SK-N-MC (cell line): ENCODE measurements at regions not wholly inside any gene's neighbourhood (a gene's known extent, or its start where the extent isn't known, plus 50 kb on each side); places are given as distances from the start of the nearest gene placed in this dataset.
"Not testable (repeated sequence)": the region's sequence is repeated elsewhere in the genome, so short reads cannot be mapped to it uniquely, and the experiment has no call there.

Source experiments
- DNase-seq: peaks from one replicate; pipeline ENCODE4 v3.0.0-alpha.2; 2011; ENCODE audit warnings: low read depth, low spot score
- H3K27ac ChIP-seq: fragments of 200-600 bp; sonication (generic); 2 replicates; pipeline ENCODE4 v1.5.1; 2016; ENCODE audit warnings: mixed run types
- H3K36me3 ChIP-seq: fragments of 200-600 bp; sonication (generic); 2 replicates; pipeline ENCODE4 v1.6.1; 2017; ENCODE audit warnings: antibody characterized with exemption, low read length, mixed read lengths; ENCODE audit not compliant: insufficient read depth
- H3K4me3 ChIP-seq: fragments of 200-600 bp; sonication (generic); 2 replicates; pipeline ENCODE4 v1.5.1; 2016
- H3K9ac ChIP-seq: fragments of 200-600 bp; sonication (generic); 2 replicates; pipeline ENCODE4 v1.8.0; 2017; ENCODE audit warnings: mixed run types, mixed read lengths; ENCODE audit not compliant: insufficient read length
- H3K9me3 ChIP-seq: fragments of 200-600 bp; sonication (generic); 2 replicates; pipeline ENCODE4 v1.6.1; 2017; ENCODE audit warnings: low read depth, mild to moderate bottlenecking, antibody characterized with exemption, low read length, moderate library complexity, mixed read lengths
- EZH2 ChIP-seq: fragments of 200-600 bp; sonication (generic); IDR thresholded peaks from one replicate; pipeline ENCODE4 v1.6.1; 2017; ENCODE audit warnings: antibody characterized with exemption
- FOXP2 ChIP-seq: optimal IDR thresholded peaks from 2 replicates; pipeline ENCODE3; 2011; ENCODE audit warnings: mild to moderate bottlenecking, moderate library complexity; ENCODE audit not compliant: insufficient read depth; ENCODE audit errors: extremely low read length, control extremely low read depth
- POLR2AphosphoS5 ChIP-seq: IDR thresholded peaks from 2 replicates; pipeline ENCODE4 v1.6.1; 2012; ENCODE audit warnings: mild to moderate bottlenecking, low read depth, low read length, borderline replicate concordance

DNA sequence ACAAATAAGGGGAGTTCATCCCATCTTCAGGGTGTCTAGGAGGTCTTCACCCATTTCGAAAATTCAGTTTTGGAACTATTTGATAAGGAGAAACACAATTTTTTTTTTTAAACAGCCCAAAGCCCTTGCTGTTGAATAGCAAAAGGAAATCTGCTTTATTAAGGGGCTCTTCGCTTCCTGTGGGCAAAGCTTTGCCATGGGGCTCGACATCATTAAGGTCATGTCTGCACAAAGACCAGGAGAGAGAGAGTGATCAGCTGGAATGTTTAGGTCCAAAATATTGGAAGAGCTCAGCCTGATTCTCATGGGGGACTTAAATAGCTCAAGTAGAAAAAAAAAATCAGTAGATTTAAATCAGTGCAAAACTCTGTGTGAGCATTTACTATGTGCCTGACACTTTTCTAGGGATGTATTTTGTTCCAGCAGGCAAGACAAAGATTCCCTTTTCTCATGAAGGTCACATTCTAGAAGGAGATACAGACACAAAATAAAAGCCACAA is 564.6 kb upstream of the KLF4 start:
- DNase-seq, result no peak
- Histone ChIP-seq H3K27ac (no peak overlapping the region), H3K9ac (no peak overlapping the region), H3K9me3 (no peaks in the 10 kb centered on the region), H3K36me3 (no peaks in the 10 kb centered on the region), H3K4me3 (no peak overlapping the region)
- TF ChIP-seq POLR2AphosphoS5 (no peak), FOXP2 (no peak), EZH2 (no peak)

DNA sequence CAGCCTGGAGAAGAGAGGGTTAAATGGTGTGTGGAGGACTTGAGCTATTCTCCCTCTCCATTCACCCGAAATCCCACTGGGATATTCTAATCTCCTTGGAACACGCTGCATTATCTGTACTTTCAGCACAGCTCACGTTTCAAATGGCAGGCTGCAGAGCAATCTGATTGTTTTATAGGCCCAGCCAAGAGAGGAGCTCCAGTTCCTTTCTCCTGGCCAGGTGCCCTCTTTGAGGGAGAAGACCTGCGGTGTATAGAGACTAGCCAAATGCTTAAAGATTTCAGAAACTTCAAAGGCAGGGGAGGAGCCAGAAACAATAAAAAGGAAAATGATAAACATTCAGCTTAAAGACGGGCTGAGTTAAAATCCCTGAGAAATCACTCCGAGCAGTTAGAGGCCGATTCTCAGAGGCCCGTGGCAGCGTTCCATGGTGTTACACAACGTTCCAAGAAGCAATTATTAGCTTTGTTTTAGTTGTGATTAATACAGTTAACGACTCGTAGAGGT is 564.0 kb upstream of the KLF4 start:
- Histone ChIP-seq H3K9me3 (no peaks in the 10 kb centered on the region), H3K9ac (no peak overlapping the region), H3K27ac (no peak overlapping the region), H3K36me3 (no peaks in the 10 kb centered on the region), H3K4me3 (no peak overlapping the region)
- DNase-seq, result no peak
- TF ChIP-seq POLR2AphosphoS5, result no peak

DNA sequence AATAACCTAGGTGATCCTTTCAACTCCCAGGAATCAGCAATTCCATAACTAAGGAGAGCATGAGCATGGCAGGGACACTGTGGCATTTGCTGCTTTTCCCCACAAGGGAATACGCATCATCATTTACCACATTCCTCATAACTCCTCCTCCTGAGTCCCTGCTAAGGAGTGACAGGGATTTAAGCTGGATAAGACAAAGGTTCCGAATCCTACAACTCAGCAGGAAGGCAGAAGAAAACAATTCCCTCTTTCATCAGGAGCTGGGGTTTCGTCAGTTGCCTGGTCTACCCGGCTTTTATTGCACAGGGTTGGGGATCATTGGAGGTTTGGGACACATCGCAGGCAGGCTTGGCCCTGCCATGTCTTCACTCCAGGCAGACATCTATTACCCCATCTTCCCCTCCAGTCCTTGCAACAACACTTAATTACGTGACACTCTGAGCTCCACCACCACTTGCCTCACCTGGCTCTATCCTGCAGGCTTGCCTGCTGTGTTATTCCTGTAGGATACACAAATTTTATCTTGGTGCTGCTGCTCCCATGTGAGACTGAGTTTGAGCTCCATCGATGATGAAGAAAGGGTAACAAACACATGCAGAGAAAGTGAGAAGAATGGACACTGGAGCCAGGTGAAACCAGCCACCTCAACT is 563.0 kb upstream of the KLF4 start:
- DNase-seq, result no peak
- no peak for TF ChIP-seq EZH2
- TF ChIP-seq FOXP2, result no peak
- TF ChIP-seq POLR2AphosphoS5, result no peak

DNA sequence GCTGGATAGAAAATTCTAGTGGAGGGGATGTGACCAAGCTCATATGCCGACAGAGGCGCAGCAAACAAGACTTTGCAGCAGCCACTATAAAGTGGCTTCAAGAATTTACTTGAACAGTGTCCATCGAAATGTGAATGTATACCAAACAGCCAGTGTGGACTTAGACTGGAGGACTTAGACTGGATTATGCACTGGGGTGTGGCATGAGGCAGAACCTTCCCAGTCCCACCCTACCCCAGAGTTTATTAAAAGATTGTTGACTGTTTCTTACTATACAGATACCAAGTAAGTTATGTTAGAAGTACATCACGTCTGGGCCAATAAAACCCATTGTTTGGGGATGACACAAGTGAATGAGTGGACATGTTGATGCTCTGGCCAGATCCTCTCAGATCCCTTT is 561.3 kb upstream of the KLF4 start:
- no peak overlapping the region for H3K4me3 ChIP-seq
- H3K27ac ChIP-seq, result no peak overlapping the region
- H3K36me3 ChIP-seq, result no peaks in the 10 kb centered on the region
- TF ChIP-seq EZH2 (no peak), FOXP2 (no peak), POLR2AphosphoS5 (no peak)
- no peaks in the 10 kb centered on the region for H3K9me3 ChIP-seq
- DNase-seq, result no peak
- no peak overlapping the region for H3K9ac ChIP-seq

More for the DNA sequence above, 563.0 kb upstream of the KLF4 start:
- no peak overlapping the region for H3K27ac ChIP-seq
- H3K9ac ChIP-seq, result no peak overlapping the region
- H3K4me3 ChIP-seq, result no peak overlapping the region
- no peaks in the 10 kb centered on the region for H3K36me3 ChIP-seq
- no peaks in the 10 kb centered on the region for H3K9me3 ChIP-seq

DNA sequence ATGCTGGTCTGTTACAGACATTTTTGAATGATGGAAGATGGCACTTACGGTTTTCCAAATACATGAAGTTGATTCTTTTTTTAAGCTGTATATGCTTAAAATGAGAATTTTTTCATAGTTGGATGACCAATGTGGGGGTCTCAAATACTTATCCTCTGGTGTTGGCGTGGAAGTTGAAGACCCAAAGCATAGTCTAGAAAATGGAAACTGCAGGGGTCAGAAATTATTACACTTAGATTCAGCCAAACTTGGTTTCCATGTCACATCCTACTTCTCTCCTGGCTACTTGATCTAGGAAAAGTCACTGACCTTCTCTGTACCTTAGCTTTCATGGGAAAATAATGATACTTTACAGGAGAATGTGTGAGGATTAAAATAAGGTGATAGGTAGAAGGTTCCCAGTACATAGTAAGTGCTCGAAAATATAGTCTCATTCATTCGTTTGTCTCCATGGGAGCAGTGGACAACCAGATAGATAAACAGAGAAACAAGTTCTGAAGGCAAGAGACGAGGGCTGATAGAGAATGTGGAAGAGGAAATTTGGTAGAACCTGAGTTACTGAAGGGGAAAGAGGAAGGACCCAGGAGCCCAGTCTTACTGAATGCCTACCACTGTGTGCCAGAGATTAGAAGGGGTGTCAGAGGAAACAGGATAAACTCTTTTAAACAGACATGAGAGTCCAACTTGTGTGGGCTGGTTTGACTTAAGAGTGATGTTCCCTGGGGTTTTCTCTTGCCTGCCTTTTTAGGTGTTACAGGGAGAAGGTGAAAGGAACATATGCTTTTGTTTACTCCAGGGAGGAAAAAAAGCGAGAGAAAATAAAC is 560.3 kb upstream of the KLF4 start:
- H3K4me3 ChIP-seq, result no peak overlapping the region
- DNase-seq, result no peak
- H3K9ac ChIP-seq, result no peak overlapping the region
- no peak overlapping the region for H3K27ac ChIP-seq
- TF ChIP-seq POLR2AphosphoS5 (no peak), FOXP2 (no peak)
- H3K36me3 ChIP-seq, result no peaks in the 10 kb centered on the region
- no peaks in the 10 kb centered on the region for H3K9me3 ChIP-seq

DNA sequence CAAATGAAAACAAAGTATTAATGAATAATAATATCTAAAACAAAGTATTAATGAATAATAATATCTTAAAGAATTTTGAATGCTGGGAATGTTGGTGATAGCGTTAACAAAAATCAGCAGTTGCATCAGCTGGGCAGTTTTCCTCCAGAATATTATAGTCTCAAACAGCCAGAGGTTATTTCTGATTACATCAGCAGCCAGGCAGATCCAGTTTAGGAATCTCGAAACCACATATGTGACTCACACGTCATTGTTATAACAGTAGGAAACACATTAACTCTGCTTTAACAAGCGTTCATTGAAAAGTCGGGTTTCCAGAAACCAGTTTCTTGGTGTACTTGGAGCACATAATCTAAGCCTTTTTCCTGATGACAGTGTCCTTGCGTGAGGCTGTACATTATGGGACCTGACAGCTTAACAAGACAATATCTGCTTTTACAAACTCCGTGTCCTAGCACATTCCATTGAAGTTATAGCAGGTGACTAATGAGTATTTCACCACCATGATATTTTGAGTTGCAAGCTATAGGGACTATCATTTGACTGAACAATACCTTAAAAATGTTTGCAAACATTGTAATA is 559.5 kb upstream of the KLF4 start:
- Histone ChIP-seq H3K9me3 (no peaks in the 10 kb centered on the region), H3K36me3 (no peaks in the 10 kb centered on the region), H3K9ac (no peak overlapping the region), H3K27ac (no peak overlapping the region), H3K4me3 (no peak overlapping the region)
- no peak for DNase-seq
- TF ChIP-seq POLR2AphosphoS5 (no peak), FOXP2 (no peak), EZH2 (no peak)

- no peak for DNase-seq
- Histone ChIP-seq H3K36me3 (no peaks in the 10 kb centered on the region), H3K9me3 (no peaks in the 10 kb centered on the region), H3K27ac (no peak overlapping the region), H3K9ac (no peak overlapping the region), H3K4me3 (no peak overlapping the region)
- no peak for TF ChIP-seq POLR2AphosphoS5
- TF ChIP-seq EZH2, result no peak
- TF ChIP-seq FOXP2, result no peak
Observed at GRCh38 chr9:108048406-108049025, 558.9 kb upstream of the KLF4 start.

DNA sequence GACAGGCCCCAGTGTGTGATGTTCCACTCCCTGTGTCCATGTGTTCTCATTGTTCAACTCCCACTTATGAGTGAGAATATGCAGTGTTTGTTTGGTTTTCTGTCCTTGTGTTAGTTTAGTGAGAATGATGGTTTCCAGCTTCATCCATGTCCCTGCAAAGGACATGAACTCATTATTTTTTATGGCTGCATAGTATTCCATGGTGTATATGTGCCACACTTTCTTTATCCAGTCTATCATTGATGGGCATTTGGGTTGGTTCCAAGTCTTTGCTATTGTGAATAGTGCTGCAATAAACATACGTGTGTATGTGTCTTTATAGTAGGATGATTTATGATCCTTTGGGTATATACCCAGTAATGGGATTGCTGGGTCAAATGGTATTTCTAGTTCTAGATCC is 558.2 kb upstream of the KLF4 start:
- H3K9ac ChIP-seq, H3K27ac ChIP-seq, H3K9me3 ChIP-seq, H3K4me3 ChIP-seq, DNase-seq, H3K36me3 ChIP-seq: not testable (repeated sequence)
